ENCODE measurements at regions not wholly inside any gene's neighbourhood (a gene's known extent, or its start where the extent isn't known, plus 50 kb on each side); places are given as distances from the start of the nearest gene placed in this dataset.

DNA sequence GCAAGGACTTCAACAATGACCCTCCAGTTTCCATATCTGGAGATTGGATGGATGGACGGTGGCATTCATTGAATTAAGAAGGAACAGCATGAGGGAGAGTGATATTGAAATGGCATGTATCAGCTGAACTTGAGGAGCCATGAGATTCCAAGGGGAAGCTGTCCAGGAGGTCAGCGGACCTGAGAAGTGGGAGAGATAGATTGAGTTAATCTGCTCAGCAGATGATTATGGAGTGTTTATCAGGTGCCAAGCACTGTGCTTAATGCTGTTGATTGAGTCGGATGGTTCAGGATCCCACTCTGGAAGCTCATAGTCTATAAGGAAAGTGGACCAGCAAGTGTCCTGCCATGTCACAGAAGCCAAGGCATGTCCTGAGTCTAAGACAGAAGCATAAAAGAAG is 581.3 kb downstream of the INSC start:
- TF ChIP-seq, protein P1, sequence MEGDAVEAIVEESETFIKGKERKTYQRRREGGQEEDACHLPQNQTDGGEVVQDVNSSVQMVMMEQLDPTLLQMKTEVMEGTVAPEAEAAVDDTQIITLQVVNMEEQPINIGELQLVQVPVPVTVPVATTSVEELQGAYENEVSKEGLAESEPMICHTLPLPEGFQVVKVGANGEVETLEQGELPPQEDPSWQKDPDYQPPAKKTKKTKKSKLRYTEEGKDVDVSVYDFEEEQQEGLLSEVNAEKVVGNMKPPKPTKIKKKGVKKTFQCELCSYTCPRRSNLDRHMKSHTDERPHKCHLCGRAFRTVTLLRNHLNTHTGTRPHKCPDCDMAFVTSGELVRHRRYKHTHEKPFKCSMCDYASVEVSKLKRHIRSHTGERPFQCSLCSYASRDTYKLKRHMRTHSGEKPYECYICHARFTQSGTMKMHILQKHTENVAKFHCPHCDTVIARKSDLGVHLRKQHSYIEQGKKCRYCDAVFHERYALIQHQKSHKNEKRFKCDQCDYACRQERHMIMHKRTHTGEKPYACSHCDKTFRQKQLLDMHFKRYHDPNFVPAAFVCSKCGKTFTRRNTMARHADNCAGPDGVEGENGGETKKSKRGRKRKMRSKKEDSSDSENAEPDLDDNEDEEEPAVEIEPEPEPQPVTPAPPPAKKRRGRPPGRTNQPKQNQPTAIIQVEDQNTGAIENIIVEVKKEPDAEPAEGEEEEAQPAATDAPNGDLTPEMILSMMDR (IDR thresholded peaks at IDR 0.05) = no peak
- TF ChIP-seq POLR2AphosphoS5 (IDR thresholded peaks at IDR 0.05) = no peak
- TF ChIP-seq POLR2A (IDR thresholded peaks at IDR 0.05) = no peak

Measured in breast epithelium (tissue), 3 donors.